ENCODE measurements at regions not wholly inside any gene's neighbourhood (a gene's known extent, or its start where the extent isn't known, plus 50 kb on each side); places are given as distances from the start of the nearest gene placed in this dataset.

GRCh38 chr9:680106-680505, 161.4 kb upstream of the DMRT1 start:
- Histone ChIP-seq H2AFZ (ENCODE audit: insufficient read depth, low read length, poor library complexity) (no peak overlapping the region), H3K4ac (ENCODE audit: low read depth, low read length) (no peak overlapping the region), H3K4me3 (ENCODE audit: low read depth, low read length) (no peak overlapping the region), H3K23ac (ENCODE audit: low read length) (no peak overlapping the region), H3K36me3 (ENCODE audit: control insufficient read depth in 1 of 2, insufficient read depth in 2 of 2, low read length in 2 of 2) (peaks cover 0 to 3% of the 10 kb centered on the region in 2 experiments), H3K4me1 (ENCODE audit: control insufficient read depth in 1 of 2, insufficient read depth in 2 of 2, low read length in 2 of 2) (peaks cover 2 to 10% of the 10 kb centered on the region in 2 experiments), H3K9ac (ENCODE audit: low read length) (no peak overlapping the region), H3K27me3 (ENCODE audit: insufficient read depth, low read length) (no peaks in the 10 kb centered on the region), H3K9me3 (ENCODE audit: insufficient read depth, low read depth, low read length) (no peaks in the 10 kb centered on the region), H3K18ac (ENCODE audit: low read length) (no peak overlapping the region), H2AK5ac (ENCODE audit: low read length) (no peak overlapping the region), H4K12ac (ENCODE audit: low read depth, low read length) (no peak overlapping the region), H2BK120ac (ENCODE audit: insufficient read depth, low read length, poor library complexity) (peak overlapping the region; percentile 52), H2BK5ac (ENCODE audit: low read depth, low read length, poor library complexity) (peak overlapping the region; percentile 42), H3K79me1 (ENCODE audit: low read length) (peaks cover 23% of the 10 kb centered on the region), H3K14ac (ENCODE audit: low read length) (no peak overlapping the region), H3K27ac (ENCODE audit: low read depth, low read length) (no peak overlapping the region), H3K79me2 (ENCODE audit: control insufficient read depth, insufficient read depth, low read length, poor library complexity) (no peaks in the 10 kb centered on the region), H4K8ac (ENCODE audit: low read depth, low read length) (no peak overlapping the region), H4K91ac (ENCODE audit: low read depth, low read length) (no peak overlapping the region), H2BK12ac (ENCODE audit: low read length) (peak overlapping the region; percentile 83), H3K4me2 (ENCODE audit: low read length) (no peak overlapping the region)
- DNase-seq = no peak
- WGBS (ENCODE audit: extremely low coverage, insufficient coverage, insufficient read length) = no CpG with 5 or more reads among the region's 5 CpGs

GRCh38 chr9:682633-683508, 158.6 kb upstream of the DMRT1 start:
- Histone ChIP-seq H2BK5ac (ENCODE audit: low read depth, low read length, poor library complexity) (peak overlapping the region; percentile 28), H3K18ac (ENCODE audit: low read length) (peak overlapping the region; percentile 59)
- WGBS (ENCODE audit: extremely low coverage, insufficient coverage, insufficient read length) = no CpG with 5 or more reads among the region's 12 CpGs

GRCh38 chr9:683509-684021, 157.9 kb upstream of the DMRT1 start:
- Histone ChIP-seq H2BK12ac (ENCODE audit: low read length) (no peak overlapping the region), H3K79me1 (ENCODE audit: low read length) (peaks cover 38% of the 10 kb centered on the region), H3K9ac (ENCODE audit: low read length) (no peak overlapping the region), H2AK5ac (ENCODE audit: low read length) (no peak overlapping the region), H2AFZ (ENCODE audit: insufficient read depth, low read length, poor library complexity) (no peak overlapping the region), H3K4me3 (ENCODE audit: low read depth, low read length) (no peak overlapping the region), H3K4ac (ENCODE audit: low read depth, low read length) (no peak overlapping the region), H3K27me3 (ENCODE audit: insufficient read depth, low read length) (no peaks in the 10 kb centered on the region), H3K36me3 (ENCODE audit: control insufficient read depth in 1 of 2, insufficient read depth in 2 of 2, low read length in 2 of 2) (peaks cover 3 to 4% of the 10 kb centered on the region in 2 experiments), H3K9me3 (ENCODE audit: insufficient read depth, low read depth, low read length) (no peaks in the 10 kb centered on the region), H3K27ac (ENCODE audit: low read depth, low read length) (peak overlapping the region; percentile 94), H4K12ac (ENCODE audit: low read depth, low read length) (no peak overlapping the region), H4K8ac (ENCODE audit: low read depth, low read length) (no peak overlapping the region), H3K4me2 (ENCODE audit: low read length) (peak overlapping the region; percentile 71), H3K18ac (ENCODE audit: low read length) (no peak overlapping the region), H4K91ac (ENCODE audit: low read depth, low read length) (no peak overlapping the region), H2BK120ac (ENCODE audit: insufficient read depth, low read length, poor library complexity) (no peak overlapping the region), H2BK5ac (ENCODE audit: low read depth, low read length, poor library complexity) (peak overlapping the region; percentile 14), H3K14ac (ENCODE audit: low read length) (no peak overlapping the region), H3K4me1 (ENCODE audit: control insufficient read depth in 1 of 2, insufficient read depth in 2 of 2, low read length in 2 of 2) (peaks cover 11 to 19% of the 10 kb centered on the region in 2 experiments), H3K79me2 (ENCODE audit: control insufficient read depth, insufficient read depth, low read length, poor library complexity) (peaks cover 16% of the 10 kb centered on the region), H3K23ac (ENCODE audit: low read length) (no peak overlapping the region)
- WGBS (ENCODE audit: extremely low coverage, insufficient coverage, insufficient read length) = no CpG with 5 or more reads among the region's 2 CpGs
- DNase-seq = no peak

More at GRCh38 chr9:682633-683508, 158.6 kb upstream of the DMRT1 start:
- Histone ChIP-seq H2BK12ac (ENCODE audit: low read length) (peak overlapping the region; percentile 68), H3K9me3 (ENCODE audit: insufficient read depth, low read depth, low read length) (no peaks in the 10 kb centered on the region), H3K4me1 (ENCODE audit: control insufficient read depth in 1 of 2, insufficient read depth in 2 of 2, low read length in 2 of 2) (peaks cover 7 to 12% of the 10 kb centered on the region in 2 experiments), H4K91ac (ENCODE audit: low read depth, low read length) (peak overlapping the region; percentile 80), H3K79me1 (ENCODE audit: low read length) (peaks cover 34% of the 10 kb centered on the region), H3K79me2 (ENCODE audit: control insufficient read depth, insufficient read depth, low read length, poor library complexity) (peaks cover 13% of the 10 kb centered on the region), H3K4me3 (ENCODE audit: low read depth, low read length) (no peak overlapping the region), H3K36me3 (ENCODE audit: control insufficient read depth in 1 of 2, insufficient read depth in 2 of 2, low read length in 2 of 2) (peaks cover 3 to 6% of the 10 kb centered on the region in 2 experiments), H2AFZ (ENCODE audit: insufficient read depth, low read length, poor library complexity) (peak overlapping the region; percentile 44), H3K27ac (ENCODE audit: low read depth, low read length) (peak overlapping the region; percentile 94), H4K12ac (ENCODE audit: low read depth, low read length) (peak overlapping the region; percentile 31), H3K4me2 (ENCODE audit: low read length) (peak overlapping the region; percentile 22), H3K4ac (ENCODE audit: low read depth, low read length) (no peak overlapping the region), H2BK120ac (ENCODE audit: insufficient read depth, low read length, poor library complexity) (peak overlapping the region; percentile 35), H3K23ac (ENCODE audit: low read length) (no peak overlapping the region), H4K8ac (ENCODE audit: low read depth, low read length) (peak overlapping the region; percentile 67), H3K14ac (ENCODE audit: low read length) (peak overlapping the region; percentile 50), H3K27me3 (ENCODE audit: insufficient read depth, low read length) (no peaks in the 10 kb centered on the region), H2AK5ac (ENCODE audit: low read length) (no peak overlapping the region), H3K9ac (ENCODE audit: low read length) (no peak overlapping the region)
- peak in 1 of 2 donors; percentile 66 for DNase-seq

- Histone ChIP-seq H2BK120ac (ENCODE audit: insufficient read depth, low read length, poor library complexity) (no peak overlapping the region), H2AFZ (ENCODE audit: insufficient read depth, low read length, poor library complexity) (no peak overlapping the region), H2AK5ac (ENCODE audit: low read length) (no peak overlapping the region), H3K36me3 (ENCODE audit: control insufficient read depth in 1 of 2, insufficient read depth in 2 of 2, low read length in 2 of 2) (peaks cover 3 to 5% of the 10 kb centered on the region in 2 experiments), H3K27me3 (ENCODE audit: insufficient read depth, low read length) (no peaks in the 10 kb centered on the region), H4K8ac (ENCODE audit: low read depth, low read length) (peak overlapping the region; percentile 2), H3K9ac (ENCODE audit: low read length) (peak overlapping the region; percentile 91), H3K4me3 (ENCODE audit: low read depth, low read length) (no peak overlapping the region), H3K27ac (ENCODE audit: low read depth, low read length) (peak overlapping the region; percentile 91), H3K14ac (ENCODE audit: low read length) (peak overlapping the region; percentile 79), H3K9me3 (ENCODE audit: insufficient read depth, low read depth, low read length) (no peaks in the 10 kb centered on the region), H3K23ac (ENCODE audit: low read length) (no peak overlapping the region), H3K4me1 (ENCODE audit: control insufficient read depth in 1 of 2, insufficient read depth in 2 of 2, low read length in 2 of 2) (peaks cover 12 to 22% of the 10 kb centered on the region in 2 experiments), H3K4ac (ENCODE audit: low read depth, low read length) (no peak overlapping the region), H3K79me1 (ENCODE audit: low read length) (peaks cover 40% of the 10 kb centered on the region), H3K4me2 (ENCODE audit: low read length) (peak overlapping the region; percentile 71), H3K18ac (ENCODE audit: low read length) (no peak overlapping the region), H3K79me2 (ENCODE audit: control insufficient read depth, insufficient read depth, low read length, poor library complexity) (peaks cover 17% of the 10 kb centered on the region), H2BK12ac (ENCODE audit: low read length) (no peak overlapping the region), H2BK5ac (ENCODE audit: low read depth, low read length, poor library complexity) (peak overlapping the region; percentile 43), H4K12ac (ENCODE audit: low read depth, low read length) (no peak overlapping the region), H4K91ac (ENCODE audit: low read depth, low read length) (peak overlapping the region; percentile 12)
- no CpG with 5 or more reads among the region's 9 CpGs for WGBS (ENCODE audit: extremely low coverage, insufficient coverage, insufficient read length)
- DNase-seq = no peak
Measured at GRCh38 chr9:684054-684890, 157.2 kb upstream of the DMRT1 start.

Measured in trophoblast cell (in vitro differentiated cells and primary cell).